HL-60 (cell line): ENCODE measurements at regions not wholly inside any gene's neighbourhood (a gene's known extent, or its start where the extent isn't known, plus 50 kb on each side); places are given as distances from the start of the nearest gene placed in this dataset.
"Not testable (repeated sequence)": the region's sequence is repeated elsewhere in the genome, so short reads cannot be mapped to it uniquely, and the experiment has no call there.

ENCODE experiments used
- DNase-seq, 2 experiments: peaks; one replicate each; pipeline ENCODE4 v3.0.0-alpha.2; 2010 to 2020; ENCODE audit warnings: low read depth in 1 of 2, low spot score in 1 of 2
- H3K27ac ChIP-seq: fragments of 250-450 bp; sonication (Bioruptor Pico); replicated peaks from 2 replicates; pipeline ENCODE4 v1.5.1; 2020; ENCODE audit warnings: mild to moderate bottlenecking, moderate library complexity
- H3K27me3 ChIP-seq: fragments of 250-450 bp; sonication (Bioruptor Pico); 2 replicates; pipeline ENCODE4 v1.5.1; 2021; ENCODE audit warnings: mild to moderate bottlenecking, moderate library complexity; ENCODE audit not compliant: insufficient read depth, poor library complexity, severe bottlenecking
- H3K4me3 ChIP-seq: replicated peaks from 2 replicates; pipeline ENCODE4 v1.5.1; 2011; ENCODE audit warnings: mild to moderate bottlenecking, control low read depth, low read length; ENCODE audit not compliant: insufficient read depth
- GABPA ChIP-seq: IDR thresholded peaks from 2 replicates; pipeline ENCODE4 v1.6.1; 2012; ENCODE audit warnings: low read depth
- POLR2AphosphoS5 ChIP-seq: IDR thresholded peaks from 2 replicates; pipeline ENCODE4 v1.6.1; 2012; ENCODE audit warnings: low read depth
- SPI1 ChIP-seq: IDR thresholded peaks from 2 replicates; pipeline ENCODE4 v1.6.1; 2012; ENCODE audit warnings: low read depth, mild to moderate bottlenecking, borderline replicate concordance
- TF ChIP-seq, protein P1 (sequence below): IDR thresholded peaks from one replicate; pipeline ENCODE4 v1.5.1; 2011; ENCODE audit warnings: low read length, control low read depth, inconsistent platforms; ENCODE audit not compliant: insufficient read depth
- TF ChIP-seq, protein P2 (sequence below): IDR thresholded peaks from 2 replicates; pipeline ENCODE4 v1.6.1; 2012; ENCODE audit warnings: low read depth; ENCODE audit not compliant: insufficient replicate concordance

DNA sequence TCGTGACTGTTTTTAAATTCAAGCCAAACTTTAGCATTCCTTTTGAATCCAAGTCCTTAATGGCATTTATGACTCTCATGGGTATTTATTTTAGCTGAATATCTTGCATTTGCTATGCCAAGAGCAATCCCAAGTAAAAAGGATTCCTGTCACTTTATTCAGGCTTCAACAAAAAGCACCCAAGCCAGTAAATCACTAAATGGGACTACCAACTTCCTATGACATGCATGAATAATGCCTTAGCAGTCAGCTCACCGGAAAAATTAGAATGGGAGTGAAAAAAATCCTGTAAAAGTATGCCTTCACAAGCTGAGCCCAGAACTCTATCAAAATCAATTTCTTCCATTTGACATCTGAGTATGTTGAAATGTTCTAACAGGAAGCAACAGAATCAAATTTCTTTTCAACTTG, 1297.9 kb downstream of the ROBO2 start:
- Histone ChIP-seq H3K27me3 (no peaks in the 10 kb centered on the region), H3K27ac (no peak overlapping the region), H3K4me3 (no peak overlapping the region)
- no peak for DNase-seq
- TF ChIP-seq, protein P1, sequence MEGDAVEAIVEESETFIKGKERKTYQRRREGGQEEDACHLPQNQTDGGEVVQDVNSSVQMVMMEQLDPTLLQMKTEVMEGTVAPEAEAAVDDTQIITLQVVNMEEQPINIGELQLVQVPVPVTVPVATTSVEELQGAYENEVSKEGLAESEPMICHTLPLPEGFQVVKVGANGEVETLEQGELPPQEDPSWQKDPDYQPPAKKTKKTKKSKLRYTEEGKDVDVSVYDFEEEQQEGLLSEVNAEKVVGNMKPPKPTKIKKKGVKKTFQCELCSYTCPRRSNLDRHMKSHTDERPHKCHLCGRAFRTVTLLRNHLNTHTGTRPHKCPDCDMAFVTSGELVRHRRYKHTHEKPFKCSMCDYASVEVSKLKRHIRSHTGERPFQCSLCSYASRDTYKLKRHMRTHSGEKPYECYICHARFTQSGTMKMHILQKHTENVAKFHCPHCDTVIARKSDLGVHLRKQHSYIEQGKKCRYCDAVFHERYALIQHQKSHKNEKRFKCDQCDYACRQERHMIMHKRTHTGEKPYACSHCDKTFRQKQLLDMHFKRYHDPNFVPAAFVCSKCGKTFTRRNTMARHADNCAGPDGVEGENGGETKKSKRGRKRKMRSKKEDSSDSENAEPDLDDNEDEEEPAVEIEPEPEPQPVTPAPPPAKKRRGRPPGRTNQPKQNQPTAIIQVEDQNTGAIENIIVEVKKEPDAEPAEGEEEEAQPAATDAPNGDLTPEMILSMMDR = no peak
- TF ChIP-seq GABPA (no peak), POLR2AphosphoS5 (no peak), SPI1 (no peak)
- TF ChIP-seq, protein P2, sequence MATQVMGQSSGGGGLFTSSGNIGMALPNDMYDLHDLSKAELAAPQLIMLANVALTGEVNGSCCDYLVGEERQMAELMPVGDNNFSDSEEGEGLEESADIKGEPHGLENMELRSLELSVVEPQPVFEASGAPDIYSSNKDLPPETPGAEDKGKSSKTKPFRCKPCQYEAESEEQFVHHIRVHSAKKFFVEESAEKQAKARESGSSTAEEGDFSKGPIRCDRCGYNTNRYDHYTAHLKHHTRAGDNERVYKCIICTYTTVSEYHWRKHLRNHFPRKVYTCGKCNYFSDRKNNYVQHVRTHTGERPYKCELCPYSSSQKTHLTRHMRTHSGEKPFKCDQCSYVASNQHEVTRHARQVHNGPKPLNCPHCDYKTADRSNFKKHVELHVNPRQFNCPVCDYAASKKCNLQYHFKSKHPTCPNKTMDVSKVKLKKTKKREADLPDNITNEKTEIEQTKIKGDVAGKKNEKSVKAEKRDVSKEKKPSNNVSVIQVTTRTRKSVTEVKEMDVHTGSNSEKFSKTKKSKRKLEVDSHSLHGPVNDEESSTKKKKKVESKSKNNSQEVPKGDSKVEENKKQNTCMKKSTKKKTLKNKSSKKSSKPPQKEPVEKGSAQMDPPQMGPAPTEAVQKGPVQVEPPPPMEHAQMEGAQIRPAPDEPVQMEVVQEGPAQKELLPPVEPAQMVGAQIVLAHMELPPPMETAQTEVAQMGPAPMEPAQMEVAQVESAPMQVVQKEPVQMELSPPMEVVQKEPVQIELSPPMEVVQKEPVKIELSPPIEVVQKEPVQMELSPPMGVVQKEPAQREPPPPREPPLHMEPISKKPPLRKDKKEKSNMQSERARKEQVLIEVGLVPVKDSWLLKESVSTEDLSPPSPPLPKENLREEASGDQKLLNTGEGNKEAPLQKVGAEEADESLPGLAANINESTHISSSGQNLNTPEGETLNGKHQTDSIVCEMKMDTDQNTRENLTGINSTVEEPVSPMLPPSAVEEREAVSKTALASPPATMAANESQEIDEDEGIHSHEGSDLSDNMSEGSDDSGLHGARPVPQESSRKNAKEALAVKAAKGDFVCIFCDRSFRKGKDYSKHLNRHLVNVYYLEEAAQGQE = no peak

DNA sequence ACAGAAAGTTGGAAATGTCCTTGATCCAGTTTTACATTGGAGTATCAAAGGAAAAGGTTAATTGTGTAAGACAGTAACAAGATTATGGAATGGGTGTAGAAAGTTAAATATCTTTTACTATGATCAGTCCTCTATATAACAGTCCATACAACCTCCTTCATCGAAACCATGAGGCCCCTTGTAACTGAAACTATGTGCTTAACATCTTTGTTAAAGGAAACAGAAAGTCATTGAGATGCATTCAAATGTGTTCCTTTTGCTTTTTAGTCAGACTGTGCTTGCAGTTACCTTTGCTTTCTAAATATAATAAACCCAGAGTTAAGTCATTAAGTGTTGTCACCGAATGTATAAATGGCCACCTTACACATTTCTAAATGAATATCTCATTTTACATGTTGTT, 1298.5 kb downstream of the ROBO2 start:
- TF ChIP-seq POLR2AphosphoS5 = no peak
- TF ChIP-seq GABPA = no peak
- no peak overlapping the region for H3K4me3 ChIP-seq
- no peaks in the 10 kb centered on the region for H3K27me3 ChIP-seq
- no peak overlapping the region for H3K27ac ChIP-seq
- no peak for DNase-seq

DNA sequence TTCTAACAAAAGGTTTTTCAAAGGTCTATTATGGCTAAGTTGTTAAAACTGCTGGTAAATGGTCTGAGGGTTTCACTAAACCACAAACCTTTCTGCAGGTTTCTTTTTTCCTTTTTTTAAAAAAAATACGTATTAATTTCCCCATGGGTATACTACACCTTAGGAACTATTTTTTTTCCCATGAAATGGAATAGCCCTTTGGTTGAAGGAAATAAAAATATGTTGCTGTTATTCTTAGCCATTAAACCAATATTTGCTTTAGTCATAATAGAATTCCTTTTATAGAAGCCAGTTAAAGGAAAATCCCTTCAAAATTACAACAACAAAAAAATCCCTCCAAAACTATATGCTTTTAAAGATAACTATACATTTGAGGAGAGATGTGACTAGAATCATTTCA, 1303.3 kb downstream of the ROBO2 start:
- TF ChIP-seq, protein P2 = no peak
- TF ChIP-seq POLR2AphosphoS5 (no peak), GABPA (no peak), SPI1 (no peak)
- TF ChIP-seq, protein P1 = no peak
- Histone ChIP-seq H3K27ac (no peak overlapping the region), H3K4me3 (no peak overlapping the region), H3K27me3 (no peaks in the 10 kb centered on the region)
- DNase-seq = no peak

DNA sequence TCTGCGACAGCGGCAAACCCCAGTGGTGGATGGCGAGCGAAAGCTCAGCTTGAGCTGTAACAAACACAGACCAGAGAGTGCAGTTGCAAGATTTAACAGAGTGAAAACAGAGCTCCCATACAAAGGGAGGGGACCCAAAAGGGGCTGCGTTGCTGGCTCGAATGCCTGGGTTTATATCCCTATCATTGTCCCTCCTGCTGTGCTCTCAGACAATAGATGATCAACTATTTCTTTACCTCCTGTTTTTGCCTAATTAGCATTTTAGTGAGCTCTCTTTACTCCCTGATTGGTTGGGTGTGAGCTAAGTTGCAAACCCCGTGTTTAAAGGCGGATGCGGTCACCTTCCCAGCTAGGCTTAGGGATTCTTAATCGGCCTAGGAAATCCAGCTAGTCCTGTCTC, 1304.4 kb downstream of the ROBO2 start:
- not testable (repeated sequence) for DNase-seq, H3K4me3 ChIP-seq, H3K27me3 ChIP-seq, H3K27ac ChIP-seq

DNA sequence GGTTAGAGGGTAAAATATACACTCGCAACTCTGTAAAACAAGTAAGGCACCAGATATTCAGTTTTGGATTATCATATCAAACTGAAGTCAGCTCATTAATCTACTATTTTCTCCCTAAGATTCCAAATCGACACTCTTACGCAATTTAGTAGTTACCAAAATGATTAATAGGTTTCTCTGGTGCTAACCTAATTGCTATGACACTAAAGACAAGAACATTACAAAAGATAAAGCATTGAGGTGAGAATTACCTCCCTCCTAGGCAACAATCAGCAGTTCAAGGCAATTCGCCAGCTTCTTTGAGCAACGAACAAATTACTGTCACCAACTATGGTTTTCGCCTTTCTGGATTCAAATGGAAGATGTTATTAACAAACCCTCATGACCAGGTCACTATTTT, 1305.0 kb downstream of the ROBO2 start:
- H3K4me3 ChIP-seq = no peak overlapping the region
- H3K27me3 ChIP-seq = no peaks in the 10 kb centered on the region
- TF ChIP-seq, protein P1 = no peak
- no peak for TF ChIP-seq POLR2AphosphoS5
- no peak for TF ChIP-seq SPI1
- TF ChIP-seq, protein P2 = no peak
- TF ChIP-seq GABPA = no peak
- no peak for DNase-seq
- H3K27ac ChIP-seq = no peak overlapping the region
